SK-N-SH (cell line): ENCODE measurements at regions not wholly inside any gene's neighbourhood (a gene's known extent, or its start where the extent isn't known, plus 50 kb on each side); places are given as distances from the start of the nearest gene placed in this dataset.

Experiments used
- CHD2 ChIP-seq: fragments of 150-350 bp; IDR thresholded peaks from 2 replicates; pipeline ENCODE4 v1.6.1; 2018; ENCODE audit warnings: low read length; ENCODE audit not compliant: partially characterized antibody
- CTCF ChIP-seq: fragments of 200-600 bp; sonication (generic); IDR thresholded peaks from 2 replicates; pipeline ENCODE4 v1.6.1; 2017; ENCODE audit warnings: antibody characterized with exemption, mild to moderate bottlenecking, moderate library complexity
- EP300 ChIP-seq, 2 experiments: IDR thresholded peaks; 2 replicates each; pipeline versions ENCODE4 v1.4.0 to v1.6.1; 2012; ENCODE audit warnings: borderline replicate concordance in 1 of 2, low read depth in 1 of 2, low read length in 1 of 2
- POLR2AphosphoS5 ChIP-seq: IDR thresholded peaks from 2 replicates; pipeline ENCODE4 v1.6.1; 2012; ENCODE audit warnings: low read depth, low read length
- RAD21 ChIP-seq: IDR thresholded peaks from 2 replicates; pipeline ENCODE4 v1.6.1; 2012; ENCODE audit warnings: mild to moderate bottlenecking, low read length
- SMC3 ChIP-seq: IDR thresholded peaks from 2 replicates; pipeline ENCODE4 v1.6.1; 2012; ENCODE audit warnings: low read depth, low read length, improper control_type of control experiment
- TAF1 ChIP-seq: IDR thresholded peaks from 2 replicates; pipeline ENCODE4 v1.6.1; 2012; ENCODE audit warnings: low read depth, mild to moderate bottlenecking, low read length, moderate library complexity, borderline replicate concordance
- TCF12 ChIP-seq: IDR thresholded peaks from 2 replicates; pipeline ENCODE4 v1.4.0; 2012

GRCh38 chr13:40208517-40208916, 457.9 kb downstream of the FOXO1 start:
- TF ChIP-seq EP300 (IDR thresholded peaks at IDR 0.05; ENCODE audit: borderline replicate concordance in 1 of 2, low read depth in 1 of 2, low read length in 1 of 2) (no peak), CTCF (no peak), CHD2 (no peak), TAF1 (no peak), POLR2AphosphoS5 (no peak), TCF12 (no peak), RAD21 (no peak), SMC3 (no peak)
